HFF-Myc (cell line): ENCODE measurements at regions not wholly inside any gene's neighbourhood (a gene's known extent, or its start where the extent isn't known, plus 50 kb on each side); places are given as distances from the start of the nearest gene placed in this dataset.
"Not testable (repeated sequence)": the region's sequence is repeated elsewhere in the genome, so short reads cannot be mapped to it uniquely, and the experiment has no call there.

ENCODE experiments used
- DNase-seq: peaks from one replicate; pipeline ENCODE4 v3.0.0-alpha.2; 2011; ENCODE audit warnings: low read depth; ENCODE audit errors: extremely low read depth
- H3K4me3 ChIP-seq: replicated peaks from 2 replicates; pipeline ENCODE4 v1.5.1; 2011; ENCODE audit warnings: low read depth, mild to moderate bottlenecking, control low read depth, low read length
- TF ChIP-seq, protein P1 (sequence below): IDR thresholded peaks from 2 replicates; pipeline ENCODE4 v1.5.1; 2012; ENCODE audit warnings: mild to moderate bottlenecking, low read depth, low read length, control low read depth; ENCODE audit errors: missing control alignments

DNA sequence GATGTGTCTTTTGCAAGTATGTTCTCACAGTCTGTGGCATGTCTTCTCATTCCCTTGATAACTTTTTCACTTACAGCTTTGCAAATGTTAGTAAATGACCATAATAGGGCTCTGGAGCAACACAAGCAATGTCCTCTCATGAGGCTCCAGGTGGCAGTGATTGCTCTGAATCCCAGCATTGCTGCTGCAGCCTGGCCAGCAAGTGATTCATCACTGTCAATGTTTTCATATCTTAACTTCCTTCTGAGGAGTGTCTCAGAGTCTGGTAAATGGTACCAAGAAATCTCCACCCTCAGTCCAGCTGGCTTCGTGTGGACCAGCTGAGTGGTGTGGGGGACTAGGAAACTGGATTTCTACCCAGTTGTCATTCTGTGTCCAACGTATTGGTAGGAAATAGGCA lies 139.6 kb downstream of the MYLK4 start:
- no peak overlapping the region for H3K4me3 ChIP-seq
- no peak for DNase-seq
- TF ChIP-seq, protein P1, sequence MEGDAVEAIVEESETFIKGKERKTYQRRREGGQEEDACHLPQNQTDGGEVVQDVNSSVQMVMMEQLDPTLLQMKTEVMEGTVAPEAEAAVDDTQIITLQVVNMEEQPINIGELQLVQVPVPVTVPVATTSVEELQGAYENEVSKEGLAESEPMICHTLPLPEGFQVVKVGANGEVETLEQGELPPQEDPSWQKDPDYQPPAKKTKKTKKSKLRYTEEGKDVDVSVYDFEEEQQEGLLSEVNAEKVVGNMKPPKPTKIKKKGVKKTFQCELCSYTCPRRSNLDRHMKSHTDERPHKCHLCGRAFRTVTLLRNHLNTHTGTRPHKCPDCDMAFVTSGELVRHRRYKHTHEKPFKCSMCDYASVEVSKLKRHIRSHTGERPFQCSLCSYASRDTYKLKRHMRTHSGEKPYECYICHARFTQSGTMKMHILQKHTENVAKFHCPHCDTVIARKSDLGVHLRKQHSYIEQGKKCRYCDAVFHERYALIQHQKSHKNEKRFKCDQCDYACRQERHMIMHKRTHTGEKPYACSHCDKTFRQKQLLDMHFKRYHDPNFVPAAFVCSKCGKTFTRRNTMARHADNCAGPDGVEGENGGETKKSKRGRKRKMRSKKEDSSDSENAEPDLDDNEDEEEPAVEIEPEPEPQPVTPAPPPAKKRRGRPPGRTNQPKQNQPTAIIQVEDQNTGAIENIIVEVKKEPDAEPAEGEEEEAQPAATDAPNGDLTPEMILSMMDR = no peak

DNA sequence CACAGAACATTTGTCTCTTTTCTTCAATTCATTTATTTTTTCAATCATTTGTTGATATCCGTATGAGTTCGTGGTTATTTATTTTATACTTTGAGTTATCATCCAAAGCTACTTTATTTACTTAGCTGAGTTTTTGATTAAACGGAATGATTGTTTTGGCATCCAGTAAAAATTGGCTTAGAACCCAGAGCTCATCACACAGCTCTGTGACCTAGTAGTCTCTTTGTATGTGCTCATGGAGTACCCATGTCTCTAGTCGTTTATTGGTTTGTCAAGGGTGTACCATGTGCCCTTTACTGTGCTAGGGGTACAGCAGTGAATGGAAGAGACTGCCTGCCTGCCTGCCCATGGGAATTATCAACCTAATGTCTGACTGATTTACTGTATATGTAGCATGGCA lies 142.2 kb downstream of the MYLK4 start:
- H3K4me3 ChIP-seq = no peak overlapping the region
- no peak for DNase-seq
- TF ChIP-seq, protein P1 = no peak

DNA sequence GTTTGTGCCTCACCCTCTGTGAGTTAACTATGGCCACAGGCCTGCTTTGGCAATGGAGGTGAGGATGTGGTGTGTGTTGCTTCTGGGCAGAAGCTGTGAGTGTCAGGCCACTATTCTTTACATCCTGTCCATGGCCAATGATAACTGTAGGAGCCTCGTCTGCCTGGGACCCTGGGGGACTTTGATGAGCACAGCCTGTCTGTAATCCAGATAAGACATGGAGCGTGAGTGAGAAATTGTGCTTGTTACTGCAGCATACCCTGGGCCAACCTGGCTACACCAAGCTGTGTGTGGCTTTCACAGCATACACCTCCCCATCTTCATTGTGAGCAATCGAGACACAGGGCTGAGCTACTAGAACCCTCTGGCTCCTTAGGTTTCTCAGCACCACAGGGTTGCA lies 150.4 kb downstream of the MYLK4 start:
- no peak overlapping the region for H3K4me3 ChIP-seq
- TF ChIP-seq, protein P1 = no peak
- no peak for DNase-seq

DNA sequence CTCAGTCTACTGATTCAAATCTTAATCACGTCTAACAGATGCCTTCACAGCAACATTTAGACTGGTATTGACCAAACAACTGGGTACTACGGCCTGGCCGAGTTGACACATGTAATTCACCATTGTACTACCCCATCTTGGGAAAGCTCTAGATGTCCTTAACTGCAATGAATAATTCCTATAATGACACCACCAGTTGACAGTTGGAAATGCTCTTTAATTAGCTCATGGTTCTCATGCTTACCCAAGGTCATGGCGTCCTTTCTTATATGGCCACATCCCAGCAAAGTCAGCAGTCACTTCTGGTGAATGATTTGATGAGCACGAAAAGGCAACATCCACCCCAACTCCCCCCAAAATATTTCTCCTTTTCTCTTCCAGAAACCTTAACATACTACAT lies 150.9 kb downstream of the MYLK4 start:
- no peak overlapping the region for H3K4me3 ChIP-seq
- DNase-seq = no peak
- TF ChIP-seq, protein P1 = no peak

DNA sequence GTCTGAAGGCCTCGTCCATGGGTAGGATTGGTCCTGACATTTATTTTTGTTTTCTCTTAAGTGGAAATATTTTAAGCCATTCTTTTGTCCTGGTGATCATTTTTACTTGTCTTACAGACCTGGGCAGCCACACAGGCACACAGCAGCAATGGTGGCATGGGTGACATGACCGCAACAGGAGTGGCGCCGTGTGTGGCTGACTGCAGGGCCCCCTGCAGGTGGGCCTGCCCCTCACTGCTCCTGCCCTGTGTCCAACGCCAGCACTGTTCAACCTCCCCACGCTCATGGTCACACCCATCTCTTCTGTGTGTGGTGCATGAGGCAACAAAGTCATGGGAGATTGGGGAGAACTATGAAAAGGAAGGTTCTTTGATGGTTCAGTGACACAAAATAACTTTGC lies 151.9 kb downstream of the MYLK4 start:
- no peak overlapping the region for H3K4me3 ChIP-seq
- TF ChIP-seq, protein P1 = no peak

DNA sequence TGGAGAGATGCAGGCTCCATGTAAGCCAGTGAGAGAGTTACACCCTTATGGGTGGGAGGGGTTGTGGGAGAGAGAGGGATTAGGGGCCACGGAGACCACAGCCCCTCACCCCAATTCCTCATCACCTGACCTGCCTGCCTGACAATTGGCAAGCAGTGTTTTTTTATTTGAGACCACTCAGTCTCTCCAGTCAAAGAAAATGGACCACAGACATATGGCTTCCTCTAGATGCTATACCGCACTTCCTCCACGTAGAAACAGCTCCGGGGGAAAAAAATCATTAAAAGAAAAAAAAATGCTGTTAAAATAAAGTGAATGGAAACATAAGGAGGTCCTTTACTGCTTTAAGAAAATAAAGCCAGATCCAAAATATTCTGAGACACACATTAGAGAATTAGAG lies 152.7 kb downstream of the MYLK4 start:
- H3K4me3 ChIP-seq = no peak overlapping the region
- no peak for DNase-seq
- TF ChIP-seq, protein P1 = no peak

More for the DNA sequence above, 151.9 kb downstream of the MYLK4 start:
- no peak for DNase-seq

DNA sequence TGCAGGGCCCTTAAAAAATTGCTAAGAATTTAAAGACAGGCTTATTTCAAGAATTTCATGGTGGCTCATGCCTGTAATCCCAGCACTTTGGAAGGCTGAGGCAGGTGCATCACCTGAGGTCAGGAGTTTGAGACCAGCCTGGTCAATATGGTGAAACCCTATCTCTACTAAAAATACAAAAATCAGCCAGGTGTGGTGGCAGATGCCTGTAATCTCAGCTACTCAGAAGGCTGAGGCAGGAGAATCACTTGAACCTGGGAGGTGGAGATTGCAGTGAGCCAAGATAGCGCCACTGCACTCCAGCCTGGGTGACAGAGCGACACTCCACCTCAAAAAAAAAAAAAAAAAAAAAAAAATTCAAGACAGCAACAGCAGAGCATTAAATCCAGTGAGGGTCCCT lies 153.3 kb downstream of the MYLK4 start:
- DNase-seq, H3K4me3 ChIP-seq: not testable (repeated sequence)
